K562 (cell line): ENCODE measurements at regions not wholly inside any gene's neighbourhood (a gene's known extent, or its start where the extent isn't known, plus 50 kb on each side); places are given as distances from the start of the nearest gene placed in this dataset.

Source experiments
- ATAC-seq: fragments of 200-7000 bp; cut with Tn5 transposase; 3 replicates; pipeline ENCODE4 v1.9.1; 2020; ENCODE audit warnings: moderate library complexity
- BruUV-seq: library from RNA; stranded (reverse); fragments of 400-500 nt; replicated peaks from 2 replicates; lab custom pipeline; 2021; lab: Mats Ljungman, UMichigan
- CTCF ChIA-PET: fragments of 300-600 bp; formaldehyde crosslinking; extraction: SDS; loops from one replicate; lab custom pipeline; 2021; ENCODE audit warnings: low intra/inter-chr PET ratio; lab: Yijun Ruan, JAX
- POLR2A ChIA-PET: fragments of 300-600, 350-650 bp; sonication (Branson Sonifier 250); formaldehyde crosslinking; extraction: SDS; loops from one replicate; lab custom pipeline; 2021; ENCODE audit warnings: antibody characterized with exemption, inconsistent platforms; lab: Yijun Ruan, JAX
- DNase-seq, 4 experiments: peaks; one replicate each; pipeline versions ENCODE4 v3.0.0 to v3.0.0-alpha.2; 2011 to 2018; ENCODE audit warnings: low spot score in 3 of 4, mixed read lengths in 3 of 4; ENCODE audit errors: extremely low read depth in 1 of 4
- FAIRE-seq: peaks from 2 replicates; lab custom pipeline; 2011; peaks lifted over from hg19 to GRCh38; lab: Jason Lieb, UNC
- H2AFZ ChIP-seq: 2 replicates; pipeline ENCODE4 v1.6.0; 2011; ENCODE audit warnings: low read depth, low read length, control low read depth, inconsistent platforms
- H3K27ac ChIP-seq: fragments of 200-600 bp; 3 replicates; pipeline ENCODE4 v1.8.0; 2011; ENCODE audit warnings: low read depth, mild to moderate bottlenecking, control low read depth, inconsistent platforms, low read length, moderate library complexity, mixed read lengths; ENCODE audit errors: extremely low read depth
- H3K27me3 ChIP-seq, 2 experiments: fragments of 300-600 bp in 1 of 2; 2 replicates in 1 of 2; 3 replicates in 1 of 2; pipeline versions ENCODE4 v1.6.0 to v1.8.0; 2011; ENCODE audit warnings: inconsistent platforms in 2 of 2, low read length in 2 of 2, mild to moderate bottlenecking in 1 of 2, mixed read lengths in 1 of 2, moderate library complexity in 1 of 2; ENCODE audit not compliant: control insufficient read depth in 2 of 2, insufficient read depth in 2 of 2
- H3K36me3 ChIP-seq: fragments of 300-600 bp; 3 replicates; pipeline ENCODE4 v1.8.0; 2011; ENCODE audit warnings: mild to moderate bottlenecking, low read length, inconsistent platforms; ENCODE audit not compliant: control insufficient read depth, insufficient read depth
- H3K4me1 ChIP-seq, 2 experiments: fragments of 200-600 bp in 1 of 2; replicated peaks in 1 of 2; 2 replicates in 1 of 2; 3 replicates in 1 of 2; pipeline versions ENCODE4 v1.5.1 to v1.8.0; 2011; ENCODE audit warnings: inconsistent platforms in 2 of 2, low read length in 2 of 2, mild to moderate bottlenecking in 1 of 2, mixed read lengths in 1 of 2, moderate library complexity in 1 of 2; ENCODE audit not compliant: control insufficient read depth in 2 of 2, insufficient read depth in 2 of 2
- H3K4me2 ChIP-seq: 2 replicates; pipeline ENCODE4 v1.6.1; 2011; ENCODE audit warnings: low read length, control low read depth, inconsistent platforms, mixed read lengths; ENCODE audit not compliant: insufficient read depth
- H3K4me3 ChIP-seq: fragments of 200-600 bp; sonication (generic), shearing (Covaris generic); 2 replicates; pipeline ENCODE4 v1.5.1; 2016; ENCODE audit warnings: control low read depth, inconsistent platforms
- H3K79me2 ChIP-seq: fragments of 200-600 bp; 3 replicates; pipeline ENCODE4 v1.8.0; 2011; ENCODE audit warnings: low read length, inconsistent platforms; ENCODE audit not compliant: control insufficient read depth, insufficient read depth
- H3K9ac ChIP-seq, 2 experiments: 2 replicates each; pipeline versions ENCODE4 v1.6.0 to v1.6.1; 2011; ENCODE audit warnings: low read depth in 2 of 2, low read length in 2 of 2, control low read depth in 1 of 2, inconsistent platforms in 1 of 2, mild to moderate bottlenecking in 1 of 2, mixed read lengths in 1 of 2; ENCODE audit not compliant: insufficient read depth in 1 of 2
- H3K9me1 ChIP-seq: one replicate; pipeline ENCODE4 v1.6.0; 2011; ENCODE audit warnings: inconsistent platforms, mild to moderate bottlenecking, low read length, moderate library complexity; ENCODE audit not compliant: control insufficient read depth, insufficient read depth
- H3K9me3 ChIP-seq: replicated peaks from 2 replicates; pipeline ENCODE4 v1.5.1; 2011; ENCODE audit warnings: low read depth, low read length, inconsistent platforms; ENCODE audit not compliant: control insufficient read depth, insufficient read depth
- H4K20me1 ChIP-seq: replicated peaks from 2 replicates; pipeline ENCODE4 v1.6.1; 2011; ENCODE audit warnings: low read length, inconsistent platforms, mixed read lengths; ENCODE audit not compliant: control insufficient read depth, insufficient read depth
- E2F1 ChIP-seq: sonication (generic); formaldehyde crosslinking; IDR thresholded peaks from 2 replicates; pipeline ENCODE4 v1.8.1; 2023; ENCODE audit warnings: mild to moderate bottlenecking, missing genetic modification reagents, moderate library complexity
- POU5F1 ChIP-seq: fragments of 150-350 bp; IDR thresholded peaks from 2 replicates; pipeline ENCODE4 v1.6.1; 2014; ENCODE audit warnings: borderline replicate concordance, low read length, low read depth, mild to moderate bottlenecking; ENCODE audit not compliant: partially characterized antibody
- ZNF197 ChIP-seq: fragments of 200-800 bp; sonication (Bioruptor generic); IDR thresholded peaks from 2 replicates; pipeline ENCODE4 v1.6.1; 2016; ENCODE audit warnings: low read depth, missing genetic modification characterization, missing compliant biosample characterization
- ZNF311 ChIP-seq: fragments of 250-450 bp; sonication (Bioruptor Pico); IDR thresholded peaks from 2 replicates; pipeline ENCODE4 v1.4.0; 2020; ENCODE audit warnings: mild to moderate bottlenecking, moderate library complexity
- ZNF76 ChIP-seq: fragments of 250-450 bp; sonication (Bioruptor Pico); IDR thresholded peaks from 2 replicates; pipeline ENCODE4 v1.4.0; 2020; ENCODE audit warnings: mild to moderate bottlenecking, moderate library complexity, borderline replicate concordance
- WGBS: fragments of 100-300 bp; shearing (Covaris generic); methylation state at CpG from one replicate; pipeline ENCODE4 v1.1.6; 2016; ENCODE audit warnings: low coverage, mixed read lengths; ENCODE audit not compliant: insufficient coverage; ENCODE audit errors: missing lambda C conversion rate; 5-methylcytosine and 5-hydroxymethylcytosine counted together
- in situ Hi-C: fragments of 300-500 bp; cut with MboI; formaldehyde crosslinking; loops from 4 replicates; pipeline ENCODE4 v1.15.0; 2018; ENCODE audit warnings: inconsistent platforms, mixed read lengths
- intact Hi-C: fragments of 100-400 bp; cut with micrococcal nuclease; formaldehyde crosslinking; loops from 2 replicates; pipeline ENCODE4 v1.14.2; 2022
- TF ChIP-seq, protein P1 (sequence below): IDR thresholded peaks from 2 replicates; pipeline ENCODE4 v1.6.1; 2016; ENCODE audit warnings: missing genetic modification characterization, missing compliant biosample characterization
- TF ChIP-seq, protein P2 (sequence below): sonication (generic); formaldehyde crosslinking; IDR thresholded peaks from 2 replicates; pipeline ENCODE4 v1.8.0; 2022; ENCODE audit warnings: mild to moderate bottlenecking, missing genetic modification reagents

GRCh38 chr15:47443839-47444238 is 273.5 kb upstream of the SEMA6D start:
- H3K27me3 ChIP-seq = no peaks in the 10 kb centered on the region
- H4K20me1 ChIP-seq = no peaks in the 10 kb centered on the region
- H3K4me1 ChIP-seq = no peaks in the 10 kb centered on the region
- no peak for FAIRE-seq
- H3K27ac ChIP-seq = no peak overlapping the region
- H3K4me2 ChIP-seq = no peak overlapping the region
- no peaks in the 10 kb centered on the region for H3K9me1 ChIP-seq
- H3K9me3 ChIP-seq = no peaks in the 10 kb centered on the region
- in situ Hi-C loops (no loop called here), intact Hi-C loops (no loop called here)
- CTCF ChIA-PET = no interaction called here
- 0% methylated on average over 2 of the region's 2 CpGs for WGBS
- H3K4me3 ChIP-seq = no peak overlapping the region
- TF ChIP-seq, protein P1, sequence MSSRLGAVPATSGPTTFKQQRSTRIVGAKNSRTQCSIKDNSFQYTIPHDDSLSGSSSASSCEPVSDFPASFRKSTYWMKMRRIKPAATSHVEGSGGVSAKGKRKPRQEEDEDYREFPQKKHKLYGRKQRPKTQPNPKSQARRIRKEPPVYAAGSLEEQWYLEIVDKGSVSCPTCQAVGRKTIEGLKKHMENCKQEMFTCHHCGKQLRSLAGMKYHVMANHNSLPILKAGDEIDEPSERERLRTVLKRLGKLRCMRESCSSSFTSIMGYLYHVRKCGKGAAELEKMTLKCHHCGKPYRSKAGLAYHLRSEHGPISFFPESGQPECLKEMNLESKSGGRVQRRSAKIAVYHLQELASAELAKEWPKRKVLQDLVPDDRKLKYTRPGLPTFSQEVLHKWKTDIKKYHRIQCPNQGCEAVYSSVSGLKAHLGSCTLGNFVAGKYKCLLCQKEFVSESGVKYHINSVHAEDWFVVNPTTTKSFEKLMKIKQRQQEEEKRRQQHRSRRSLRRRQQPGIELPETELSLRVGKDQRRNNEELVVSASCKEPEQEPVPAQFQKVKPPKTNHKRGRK (tag) = no peak
- no peak for TF ChIP-seq E2F1 (CRISPR knock-in tag)
- TF ChIP-seq, protein P2, sequence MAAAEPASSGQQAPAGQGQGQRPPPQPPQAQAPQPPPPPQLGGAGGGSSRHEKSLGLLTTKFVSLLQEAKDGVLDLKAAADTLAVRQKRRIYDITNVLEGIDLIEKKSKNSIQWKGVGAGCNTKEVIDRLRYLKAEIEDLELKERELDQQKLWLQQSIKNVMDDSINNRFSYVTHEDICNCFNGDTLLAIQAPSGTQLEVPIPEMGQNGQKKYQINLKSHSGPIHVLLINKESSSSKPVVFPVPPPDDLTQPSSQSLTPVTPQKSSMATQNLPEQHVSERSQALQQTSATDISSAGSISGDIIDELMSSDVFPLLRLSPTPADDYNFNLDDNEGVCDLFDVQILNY = no peak
- TF ChIP-seq ZNF197 (CRISPR knock-in tag) = no peak
- TF ChIP-seq POU5F1 = no peak
- TF ChIP-seq ZNF311 (CRISPR knock-in tag) = no peak
- TF ChIP-seq ZNF76 = no peak
- POLR2A ChIA-PET = no interaction called here
- H3K79me2 ChIP-seq = no peaks in the 10 kb centered on the region
- H2AFZ ChIP-seq = no peak overlapping the region
- DNase-seq = no peak
- no TSS peak for BruUV-seq
- no peak overlapping the region for H3K9ac ChIP-seq
- H3K36me3 ChIP-seq = no peaks in the 10 kb centered on the region
- no peak for ATAC-seq
